ENCODE measurements at regions not wholly inside any gene's neighbourhood (a gene's known extent, or its start where the extent isn't known, plus 50 kb on each side); places are given as distances from the start of the nearest gene placed in this dataset.

DNA sequence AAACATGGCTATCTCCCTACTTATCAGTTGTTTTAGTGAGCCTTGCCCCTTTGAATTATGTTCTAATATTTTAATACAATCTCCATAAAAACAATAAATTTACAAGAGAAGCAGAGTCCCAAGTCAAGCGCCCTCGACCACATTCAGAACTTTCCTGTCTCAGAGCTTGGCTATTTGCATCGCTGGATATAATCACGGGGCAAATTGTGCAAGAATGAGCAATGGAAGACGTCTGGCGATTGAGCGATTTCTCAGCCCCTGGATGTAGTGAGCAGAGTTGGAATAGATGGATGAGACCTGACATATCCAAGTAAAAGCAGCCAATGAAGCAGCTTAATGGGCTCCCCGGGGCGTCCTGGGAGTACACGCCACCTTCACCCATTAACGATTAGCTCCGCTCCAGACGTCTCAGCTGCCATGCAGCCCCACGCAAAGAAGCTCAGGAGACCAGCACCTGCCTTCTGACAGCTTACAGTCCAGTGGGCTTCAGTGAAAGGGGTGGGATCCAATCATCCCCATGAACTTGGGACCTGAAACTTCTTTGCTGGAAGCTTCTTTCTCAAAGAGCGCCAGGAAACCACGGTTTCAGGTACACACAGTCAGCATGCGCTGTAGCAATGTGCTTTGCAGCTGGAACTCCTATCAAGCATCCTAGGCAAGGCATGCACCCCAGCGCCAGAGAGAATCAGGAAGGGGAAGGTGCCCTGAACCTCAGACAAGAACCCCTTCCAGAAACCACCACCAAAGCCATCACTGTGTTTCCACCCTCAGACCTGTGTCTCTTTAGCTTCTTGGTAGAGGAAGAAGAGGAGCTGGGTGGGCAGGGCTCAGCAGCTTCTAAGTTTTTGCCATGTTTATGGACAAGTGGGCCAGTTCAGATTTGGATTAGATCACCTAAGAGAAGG is 92.0 kb upstream of the IRX4 start:
- DNase-seq (ENCODE audit: low read depth) = no peak
- H3K4me3 ChIP-seq (ENCODE audit: low read length) = no peak overlapping the region
- H3K9me3 ChIP-seq (ENCODE audit: control insufficient read depth, low read length) = no peaks in the 10 kb centered on the region
- no peak overlapping the region for H3K9ac ChIP-seq (ENCODE audit: low read length)
- H3K4me1 ChIP-seq (ENCODE audit: control insufficient read depth, insufficient read depth, low read length) = peaks cover 5% of the 10 kb centered on the region
- no peaks in the 10 kb centered on the region for H3K36me3 ChIP-seq (ENCODE audit: control insufficient read depth, insufficient read depth, low read length, severe bottlenecking)
- peaks cover 26% of the 10 kb centered on the region for H3K27me3 ChIP-seq (replicated peaks; ENCODE audit: control insufficient read depth, insufficient read depth, low read length)

DNA sequence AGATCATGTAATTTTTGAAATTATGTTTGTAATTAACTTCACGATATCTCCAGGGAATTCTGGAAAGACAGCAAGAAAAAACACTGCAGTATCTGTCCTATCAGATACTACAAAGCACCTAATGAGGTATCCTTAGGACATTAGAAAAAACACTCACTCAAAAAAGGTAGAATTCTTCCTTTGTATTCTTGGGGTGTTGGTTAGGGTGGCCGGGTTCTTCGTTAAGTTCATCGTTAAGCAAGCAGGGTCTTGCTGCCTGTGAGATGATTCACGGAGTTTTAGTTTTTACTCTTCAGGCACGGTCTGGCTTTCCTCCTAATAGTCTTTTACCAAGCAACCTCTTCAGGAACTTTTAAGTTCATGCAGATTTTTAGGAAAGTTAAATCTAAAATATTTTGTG is 91.4 kb upstream of the IRX4 start:
- no peak for DNase-seq (ENCODE audit: low read depth)
- Histone ChIP-seq H3K36me3 (ENCODE audit: control insufficient read depth, insufficient read depth, low read length, severe bottlenecking) (no peaks in the 10 kb centered on the region), H3K9me3 (ENCODE audit: control insufficient read depth, low read length) (no peaks in the 10 kb centered on the region), H3K27me3 (replicated peaks; ENCODE audit: control insufficient read depth, insufficient read depth, low read length) (peaks cover 26% of the 10 kb centered on the region), H3K9ac (ENCODE audit: low read length) (no peak overlapping the region), H3K4me3 (ENCODE audit: low read length) (no peak overlapping the region), H3K4me1 (ENCODE audit: control insufficient read depth, insufficient read depth, low read length) (peaks cover 5% of the 10 kb centered on the region)

- peaks cover 5% of the 10 kb centered on the region for H3K4me1 ChIP-seq (ENCODE audit: control insufficient read depth, insufficient read depth, low read length)
Observed at GRCh38 chr5:1973391-1974013, 90.8 kb upstream of the IRX4 start.

DNA sequence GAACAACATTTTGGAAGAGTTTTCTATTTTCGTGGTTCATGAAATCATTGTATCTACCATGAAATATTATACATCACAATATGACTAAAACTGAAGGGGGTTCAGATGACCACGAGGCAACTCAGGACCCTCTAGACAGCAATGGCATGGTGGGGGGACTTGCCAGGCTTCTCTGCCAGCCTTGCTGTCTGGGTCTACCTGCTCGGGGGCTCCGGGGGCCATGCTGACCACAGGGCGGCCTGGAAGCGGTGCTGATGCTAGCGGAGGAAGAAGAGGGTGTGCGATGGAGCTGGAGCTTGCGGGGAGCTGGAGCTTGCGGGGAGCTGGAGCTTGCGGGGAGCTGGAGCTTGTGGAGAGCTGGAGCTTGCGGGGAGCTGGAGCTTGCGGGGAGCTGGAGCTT is 89.2 kb upstream of the IRX4 start:
- Histone ChIP-seq H3K36me3 (ENCODE audit: control insufficient read depth, insufficient read depth, low read length, severe bottlenecking) (no peaks in the 10 kb centered on the region), H3K9ac (ENCODE audit: low read length) (no peak overlapping the region), H3K4me3 (ENCODE audit: low read length) (no peak overlapping the region), H3K9me3 (ENCODE audit: control insufficient read depth, low read length) (no peaks in the 10 kb centered on the region), H3K4me1 (ENCODE audit: control insufficient read depth, insufficient read depth, low read length) (peaks cover 5% of the 10 kb centered on the region), H3K27me3 (replicated peaks; ENCODE audit: control insufficient read depth, insufficient read depth, low read length) (peaks cover 26% of the 10 kb centered on the region)
- no peak for DNase-seq (ENCODE audit: low read depth)

More at GRCh38 chr5:1973391-1974013, 90.8 kb upstream of the IRX4 start:
- Histone ChIP-seq H3K36me3 (ENCODE audit: control insufficient read depth, insufficient read depth, low read length, severe bottlenecking) (no peaks in the 10 kb centered on the region), H3K4me3 (ENCODE audit: low read length) (no peak overlapping the region), H3K9me3 (ENCODE audit: control insufficient read depth, low read length) (no peaks in the 10 kb centered on the region), H3K9ac (ENCODE audit: low read length) (no peak overlapping the region), H3K27me3 (replicated peaks; ENCODE audit: control insufficient read depth, insufficient read depth, low read length) (peaks cover 26% of the 10 kb centered on the region)
- no peak for DNase-seq (ENCODE audit: low read depth)

GRCh38 chr5:1967736-1968135 is 85.0 kb upstream of the IRX4 start:
- no peak for DNase-seq (ENCODE audit: low read depth)
- H3K27me3 ChIP-seq (replicated peaks; ENCODE audit: control insufficient read depth, insufficient read depth, low read length) = peaks cover 7% of the 10 kb centered on the region
- no peaks in the 10 kb centered on the region for H3K4me1 ChIP-seq (ENCODE audit: control insufficient read depth, insufficient read depth, low read length)
- no peak overlapping the region for H3K9ac ChIP-seq (ENCODE audit: low read length)
- H3K4me3 ChIP-seq (ENCODE audit: low read length) = no peak overlapping the region
- H3K36me3 ChIP-seq (ENCODE audit: control insufficient read depth, insufficient read depth, low read length, severe bottlenecking) = no peaks in the 10 kb centered on the region
- no peaks in the 10 kb centered on the region for H3K9me3 ChIP-seq (ENCODE audit: control insufficient read depth, low read length)

DNA sequence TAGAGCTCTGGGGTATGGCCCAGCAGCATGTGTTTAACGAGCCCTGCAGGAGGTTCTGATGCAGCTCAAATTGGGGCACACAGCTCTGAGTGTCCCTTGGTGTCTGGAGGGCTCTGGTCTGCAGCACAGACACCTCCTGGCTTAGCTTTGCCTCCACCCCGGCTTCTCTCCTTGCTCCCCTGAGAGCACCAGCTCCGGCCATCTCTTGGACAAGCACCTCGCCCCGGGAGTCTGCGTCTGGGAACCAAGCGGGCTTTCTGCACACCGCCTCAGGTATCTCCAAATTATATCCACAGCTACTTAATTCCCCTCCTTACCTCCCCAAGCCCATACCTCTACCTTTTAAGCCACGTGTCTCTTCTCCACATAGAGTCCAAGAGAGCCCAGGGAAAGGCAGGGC is 83.7 kb upstream of the IRX4 start:
- Histone ChIP-seq H3K9me3 (ENCODE audit: control insufficient read depth, low read length) (no peaks in the 10 kb centered on the region), H3K4me1 (ENCODE audit: control insufficient read depth, insufficient read depth, low read length) (no peaks in the 10 kb centered on the region)
- DNase-seq (ENCODE audit: low read depth) = no peak

GRCh38 chr5:1965925-1966324 is 83.2 kb upstream of the IRX4 start:
- Histone ChIP-seq H3K36me3 (ENCODE audit: control insufficient read depth, insufficient read depth, low read length, severe bottlenecking) (no peaks in the 10 kb centered on the region), H3K9ac (ENCODE audit: low read length) (no peak overlapping the region), H3K4me3 (ENCODE audit: low read length) (no peak overlapping the region), H3K9me3 (ENCODE audit: control insufficient read depth, low read length) (no peaks in the 10 kb centered on the region), H3K4me1 (ENCODE audit: control insufficient read depth, insufficient read depth, low read length) (no peaks in the 10 kb centered on the region), H3K27me3 (replicated peaks; ENCODE audit: control insufficient read depth, insufficient read depth, low read length) (peaks cover 7% of the 10 kb centered on the region)
- no peak for DNase-seq (ENCODE audit: low read depth)

More for the DNA sequence above, 83.7 kb upstream of the IRX4 start:
- Histone ChIP-seq H3K4me3 (ENCODE audit: low read length) (no peak overlapping the region), H3K36me3 (ENCODE audit: control insufficient read depth, insufficient read depth, low read length, severe bottlenecking) (no peaks in the 10 kb centered on the region), H3K9ac (ENCODE audit: low read length) (no peak overlapping the region), H3K27me3 (replicated peaks; ENCODE audit: control insufficient read depth, insufficient read depth, low read length) (peaks cover 7% of the 10 kb centered on the region)

DNA sequence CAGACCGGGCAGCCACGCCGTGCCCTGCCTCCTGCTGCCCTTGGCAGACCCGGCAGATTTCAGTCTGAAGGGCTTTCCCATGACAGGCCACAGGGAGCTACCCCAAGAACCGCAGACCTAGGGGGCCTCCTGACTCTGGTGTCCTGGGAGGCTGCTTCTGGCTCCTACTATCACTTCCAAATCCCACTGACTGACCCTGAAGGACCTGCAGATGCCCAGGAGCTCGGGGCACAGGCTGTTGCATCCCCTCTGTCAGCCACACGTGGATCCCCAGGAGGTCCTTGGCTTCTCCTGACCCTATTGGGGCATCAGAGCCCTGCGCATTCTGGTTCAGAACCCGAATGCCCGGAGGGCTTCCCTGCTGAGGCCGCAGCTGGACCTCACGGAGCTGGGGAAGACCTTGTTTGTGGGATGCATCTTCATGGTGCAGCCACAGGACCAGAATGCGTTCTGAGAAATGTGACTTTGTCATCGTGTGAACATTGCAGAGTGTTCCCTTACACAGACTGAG is 81.3 kb upstream of the IRX4 start:
- Histone ChIP-seq H3K9me3 (ENCODE audit: control insufficient read depth, low read length) (no peaks in the 10 kb centered on the region), H3K9ac (ENCODE audit: low read length) (no peak overlapping the region), H3K4me1 (ENCODE audit: control insufficient read depth, insufficient read depth, low read length) (no peaks in the 10 kb centered on the region), H3K4me3 (ENCODE audit: low read length) (no peak overlapping the region), H3K36me3 (ENCODE audit: control insufficient read depth, insufficient read depth, low read length, severe bottlenecking) (no peaks in the 10 kb centered on the region), H3K27me3 (replicated peaks; ENCODE audit: control insufficient read depth, insufficient read depth, low read length) (peaks cover 19% of the 10 kb centered on the region)
- DNase-seq (ENCODE audit: low read depth) = no peak

GRCh38 chr5:1963358-1963757 is 80.6 kb upstream of the IRX4 start:
- no peak for DNase-seq (ENCODE audit: low read depth)
- H3K4me1 ChIP-seq (ENCODE audit: control insufficient read depth, insufficient read depth, low read length) = no peaks in the 10 kb centered on the region
- H3K36me3 ChIP-seq (ENCODE audit: control insufficient read depth, insufficient read depth, low read length, severe bottlenecking) = no peaks in the 10 kb centered on the region
- peaks cover 19% of the 10 kb centered on the region for H3K27me3 ChIP-seq (replicated peaks; ENCODE audit: control insufficient read depth, insufficient read depth, low read length)
- H3K9me3 ChIP-seq (ENCODE audit: control insufficient read depth, low read length) = no peaks in the 10 kb centered on the region
- no peak overlapping the region for H3K4me3 ChIP-seq (ENCODE audit: low read length)
- H3K9ac ChIP-seq (ENCODE audit: low read length) = no peak overlapping the region

- Histone ChIP-seq H3K36me3 (ENCODE audit: control insufficient read depth, insufficient read depth, low read length, severe bottlenecking) (no peaks in the 10 kb centered on the region), H3K4me1 (ENCODE audit: control insufficient read depth, insufficient read depth, low read length) (no peaks in the 10 kb centered on the region), H3K9ac (ENCODE audit: low read length) (no peak overlapping the region), H3K27me3 (replicated peaks; ENCODE audit: control insufficient read depth, insufficient read depth, low read length) (peaks cover 19% of the 10 kb centered on the region), H3K9me3 (ENCODE audit: control insufficient read depth, low read length) (no peaks in the 10 kb centered on the region), H3K4me3 (ENCODE audit: low read length) (no peak overlapping the region)
- DNase-seq (ENCODE audit: low read depth) = no peak
Observed at GRCh38 chr5:1962619-1963355, 80.1 kb upstream of the IRX4 start.

Measured in adipocyte (in vitro differentiated cells).